HCT116 (cell line): ENCODE measurements at regions not wholly inside any gene's neighbourhood (a gene's known extent, or its start where the extent isn't known, plus 50 kb on each side); places are given as distances from the start of the nearest gene placed in this dataset.

Source experiments
- ATAC-seq: fragments of 200-7000 bp; cut with Tn5 transposase; 2 replicates; pipeline ENCODE4 v1.9.1; 2020; ENCODE audit warnings: mild to moderate bottlenecking, moderate library complexity
- BruUV-seq: library from RNA; stranded (reverse); fragments of 400-500 nt; replicated peaks from 2 replicates; lab custom pipeline; 2021; lab: Mats Ljungman, UMichigan
- CTCF ChIA-PET: fragments of 300-600 bp; sonication (Branson Sonifier 250); formaldehyde crosslinking; loops from one replicate; lab custom pipeline; 2021; ENCODE audit warnings: antibody characterized with exemption; lab: Charles Lee
- POLR2A ChIA-PET: fragments of 300-600, 350-600 bp; sonication (Branson Sonifier 250); formaldehyde crosslinking; loops from one replicate; lab custom pipeline; 2021; ENCODE audit warnings: antibody characterized with exemption; lab: Charles Lee
- RAD21 ChIA-PET, 2 experiments: fragments of 300-600 bp; sonication (Branson Sonifier 250); formaldehyde crosslinking; loops; one replicate each; lab custom pipeline; 2023; ENCODE audit warnings: low total read pairs in 2 of 2; ENCODE audit not compliant: uncharacterized antibody in 2 of 2, unreplicated experiment in 2 of 2, low non-redundant PET in 1 of 2; lab: Charles Lee
- DNase-seq: peaks from one replicate; pipeline ENCODE4 v3.0.0-alpha.2; 2010; ENCODE audit warnings: low read depth, low spot score
- H2AFZ ChIP-seq: fragments of 200-600 bp; shearing (Covaris generic), sonication (generic); 2 replicates; pipeline ENCODE4 v1.6.1; 2017; ENCODE audit warnings: low read depth, mixed run types, mixed read lengths, antibody characterized with exemption, low read length; ENCODE audit not compliant: poor library complexity, severe bottlenecking
- H3K27ac ChIP-seq: 2 replicates; pipeline ENCODE4 v1.5.1; 2012; ENCODE audit warnings: low read depth, low read length
- H3K27me3 ChIP-seq: fragments of 200-600 bp; sonication (generic); 2 replicates; pipeline ENCODE4 v1.6.1; 2016; ENCODE audit warnings: mixed run types, low read length, mixed read lengths; ENCODE audit not compliant: insufficient read depth
- H3K36me3 ChIP-seq, 2 experiments: fragments of 200-500 bp in 1 of 2; fragments of 200-600 bp in 1 of 2; sonication (Bioruptor generic) in 1 of 2; sonication (generic) in 1 of 2; 2 replicates each; pipeline versions ENCODE4 v1.5.1 to v1.6.1; 2014 to 2016; ENCODE audit warnings: low read length in 2 of 2, inconsistent platforms in 1 of 2, mixed read lengths in 1 of 2, mixed run types in 1 of 2; ENCODE audit not compliant: insufficient read depth in 2 of 2, control insufficient read depth in 1 of 2
- H3K4me1 ChIP-seq, 2 experiments: fragments of 200-600 bp in 1 of 2; sonication (generic) in 1 of 2; 2 replicates each; pipeline versions ENCODE4 v1.5.1 to v1.6.1; 2012 to 2017; ENCODE audit warnings: low read length in 2 of 2, inconsistent platforms in 1 of 2, mild to moderate bottlenecking in 1 of 2, mixed read lengths in 1 of 2, mixed run types in 1 of 2, moderate library complexity in 1 of 2; ENCODE audit not compliant: insufficient read depth in 2 of 2, control insufficient read depth in 1 of 2
- H3K4me2 ChIP-seq: fragments of 200-600 bp; sonication (generic); 2 replicates; pipeline ENCODE4 v1.6.1; 2017; ENCODE audit warnings: mixed run types, low read length, mixed read lengths
- H3K4me3 ChIP-seq, 2 experiments: fragments of 200-600 bp in 1 of 2; sonication (generic) in 1 of 2; replicated peaks in 1 of 2; 2 replicates each; pipeline ENCODE4 v1.5.1; 2011 to 2016; ENCODE audit warnings: low read length in 2 of 2, control low read depth in 1 of 2, low read depth in 1 of 2, mild to moderate bottlenecking in 1 of 2, mixed read lengths in 1 of 2, mixed run types in 1 of 2
- H3K79me2 ChIP-seq: fragments of 200-600 bp; sonication (generic); 2 replicates; pipeline ENCODE4 v1.6.1; 2017; ENCODE audit warnings: mild to moderate bottlenecking, mixed run types, low read length, moderate library complexity, mixed read lengths; ENCODE audit not compliant: insufficient read depth
- H3K9ac ChIP-seq: fragments of 200-600 bp; sonication (generic); 2 replicates; pipeline ENCODE4 v1.6.1; 2016; ENCODE audit warnings: low read length, mixed read lengths
- H3K9me2 ChIP-seq: fragments of 200-600 bp; sonication (generic), shearing (Covaris generic); 2 replicates; pipeline ENCODE4 v1.6.1; 2017; ENCODE audit warnings: mixed run types, mild to moderate bottlenecking, moderate library complexity; ENCODE audit not compliant: insufficient read depth
- H3K9me3 ChIP-seq, 2 experiments: fragments of 200-500 bp in 1 of 2; fragments of 200-600 bp in 1 of 2; sonication (Bioruptor generic) in 1 of 2; sonication (generic) in 1 of 2; 2 replicates each; pipeline ENCODE4 v1.6.1; 2014 to 2017; ENCODE audit warnings: low read length in 2 of 2, mixed read lengths in 2 of 2, inconsistent platforms in 1 of 2, low read depth in 1 of 2, mild to moderate bottlenecking in 1 of 2, mixed run types in 1 of 2, moderate library complexity in 1 of 2; ENCODE audit not compliant: control insufficient read depth in 1 of 2, insufficient read depth in 1 of 2
- H4K20me1 ChIP-seq: fragments of 200-600 bp; sonication (generic), shearing (Covaris generic); 2 replicates; pipeline ENCODE4 v1.6.1; 2017; ENCODE audit warnings: mixed run types, mild to moderate bottlenecking, moderate library complexity; ENCODE audit not compliant: insufficient read depth
- CBX3 ChIP-seq: IDR thresholded peaks from 2 replicates; pipeline ENCODE4 v1.6.1; 2012; ENCODE audit warnings: low read depth
- POLR2A ChIP-seq: IDR thresholded peaks from 2 replicates; pipeline ENCODE4 v1.7.0; 2011; ENCODE audit warnings: borderline replicate concordance; ENCODE audit not compliant: insufficient read depth, insufficient read length; ENCODE audit errors: extremely low read depth
- SRF ChIP-seq: IDR thresholded peaks from 2 replicates; pipeline ENCODE4 v1.6.1; 2012; ENCODE audit warnings: low read depth
- intact Hi-C: fragments of 100-400 bp; cut with micrococcal nuclease; formaldehyde crosslinking; loops from 2 replicates; pipeline ENCODE4 v1.10.0; 2022
- TF ChIP-seq, protein P1 (sequence below): IDR thresholded peaks from 2 replicates; pipeline ENCODE4 v1.6.1; 2012; ENCODE audit warnings: low read depth
- TF ChIP-seq, protein P2 (sequence below): IDR thresholded peaks from 2 replicates; pipeline ENCODE4 v1.6.1; 2012
- TF ChIP-seq, protein P3 (sequence below): IDR thresholded peaks from 2 replicates; pipeline ENCODE4 v1.6.1; 2011; ENCODE audit warnings: mild to moderate bottlenecking, low read length, moderate library complexity; ENCODE audit not compliant: insufficient replicate concordance; ENCODE audit errors: extremely low read depth

- DNase-seq (no peak), ATAC-seq (no peak)
- H3K4me1 ChIP-seq = no peaks in the 10 kb centered on the region
- H3K27ac ChIP-seq = no peak overlapping the region
- intact Hi-C loops = no loop called here
- RAD21 ChIA-PET = no interaction called here
- CTCF ChIA-PET = no interaction called here
- H3K9me3 ChIP-seq = no peaks in the 10 kb centered on the region
- no peaks in the 10 kb centered on the region for H4K20me1 ChIP-seq
- H2AFZ ChIP-seq = no peak overlapping the region
- BruUV-seq = no TSS peak
- no peaks in the 10 kb centered on the region for H3K27me3 ChIP-seq
- H3K36me3 ChIP-seq = no peaks in the 10 kb centered on the region
- H3K9me2 ChIP-seq = no peaks in the 10 kb centered on the region
- no peak overlapping the region for H3K4me2 ChIP-seq
- H3K4me3 ChIP-seq = no peak overlapping the region
- no peak overlapping the region for H3K9ac ChIP-seq
- POLR2A ChIA-PET = no interaction called here
- TF ChIP-seq, protein P1, sequence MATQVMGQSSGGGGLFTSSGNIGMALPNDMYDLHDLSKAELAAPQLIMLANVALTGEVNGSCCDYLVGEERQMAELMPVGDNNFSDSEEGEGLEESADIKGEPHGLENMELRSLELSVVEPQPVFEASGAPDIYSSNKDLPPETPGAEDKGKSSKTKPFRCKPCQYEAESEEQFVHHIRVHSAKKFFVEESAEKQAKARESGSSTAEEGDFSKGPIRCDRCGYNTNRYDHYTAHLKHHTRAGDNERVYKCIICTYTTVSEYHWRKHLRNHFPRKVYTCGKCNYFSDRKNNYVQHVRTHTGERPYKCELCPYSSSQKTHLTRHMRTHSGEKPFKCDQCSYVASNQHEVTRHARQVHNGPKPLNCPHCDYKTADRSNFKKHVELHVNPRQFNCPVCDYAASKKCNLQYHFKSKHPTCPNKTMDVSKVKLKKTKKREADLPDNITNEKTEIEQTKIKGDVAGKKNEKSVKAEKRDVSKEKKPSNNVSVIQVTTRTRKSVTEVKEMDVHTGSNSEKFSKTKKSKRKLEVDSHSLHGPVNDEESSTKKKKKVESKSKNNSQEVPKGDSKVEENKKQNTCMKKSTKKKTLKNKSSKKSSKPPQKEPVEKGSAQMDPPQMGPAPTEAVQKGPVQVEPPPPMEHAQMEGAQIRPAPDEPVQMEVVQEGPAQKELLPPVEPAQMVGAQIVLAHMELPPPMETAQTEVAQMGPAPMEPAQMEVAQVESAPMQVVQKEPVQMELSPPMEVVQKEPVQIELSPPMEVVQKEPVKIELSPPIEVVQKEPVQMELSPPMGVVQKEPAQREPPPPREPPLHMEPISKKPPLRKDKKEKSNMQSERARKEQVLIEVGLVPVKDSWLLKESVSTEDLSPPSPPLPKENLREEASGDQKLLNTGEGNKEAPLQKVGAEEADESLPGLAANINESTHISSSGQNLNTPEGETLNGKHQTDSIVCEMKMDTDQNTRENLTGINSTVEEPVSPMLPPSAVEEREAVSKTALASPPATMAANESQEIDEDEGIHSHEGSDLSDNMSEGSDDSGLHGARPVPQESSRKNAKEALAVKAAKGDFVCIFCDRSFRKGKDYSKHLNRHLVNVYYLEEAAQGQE = no peak
- TF ChIP-seq, protein P2, sequence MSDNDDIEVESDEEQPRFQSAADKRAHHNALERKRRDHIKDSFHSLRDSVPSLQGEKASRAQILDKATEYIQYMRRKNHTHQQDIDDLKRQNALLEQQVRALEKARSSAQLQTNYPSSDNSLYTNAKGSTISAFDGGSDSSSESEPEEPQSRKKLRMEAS = no peak
- TF ChIP-seq, protein P3, sequence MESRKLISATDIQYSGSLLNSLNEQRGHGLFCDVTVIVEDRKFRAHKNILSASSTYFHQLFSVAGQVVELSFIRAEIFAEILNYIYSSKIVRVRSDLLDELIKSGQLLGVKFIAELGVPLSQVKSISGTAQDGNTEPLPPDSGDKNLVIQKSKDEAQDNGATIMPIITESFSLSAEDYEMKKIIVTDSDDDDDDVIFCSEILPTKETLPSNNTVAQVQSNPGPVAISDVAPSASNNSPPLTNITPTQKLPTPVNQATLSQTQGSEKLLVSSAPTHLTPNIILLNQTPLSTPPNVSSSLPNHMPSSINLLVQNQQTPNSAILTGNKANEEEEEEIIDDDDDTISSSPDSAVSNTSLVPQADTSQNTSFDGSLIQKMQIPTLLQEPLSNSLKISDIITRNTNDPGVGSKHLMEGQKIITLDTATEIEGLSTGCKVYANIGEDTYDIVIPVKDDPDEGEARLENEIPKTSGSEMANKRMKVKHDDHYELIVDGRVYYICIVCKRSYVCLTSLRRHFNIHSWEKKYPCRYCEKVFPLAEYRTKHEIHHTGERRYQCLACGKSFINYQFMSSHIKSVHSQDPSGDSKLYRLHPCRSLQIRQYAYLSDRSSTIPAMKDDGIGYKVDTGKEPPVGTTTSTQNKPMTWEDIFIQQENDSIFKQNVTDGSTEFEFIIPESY = no peak
- TF ChIP-seq SRF (no peak), CBX3 (no peak), POLR2A (no peak)
- H3K79me2 ChIP-seq = no peaks in the 10 kb centered on the region
These were observed 114.2 kb downstream of the PPP1R3A start for GRCh38 chr7:113804475-113805095.
